Chondrocyte (in vitro differentiated cells): ENCODE measurements at regions not wholly inside any gene's neighbourhood (a gene's known extent, or its start where the extent isn't known, plus 50 kb on each side); places are given as distances from the start of the nearest gene placed in this dataset.

Experiments used
- DNase-seq: peaks from one replicate; pipeline ENCODE4 v3.0.0; 2021; ENCODE audit warnings: mixed read lengths, low spot score
- H3K27ac Mint-ChIP-seq: one replicate; pipeline ENCODE4 v1.8.0; 2021; ENCODE audit warnings: mild to moderate bottlenecking, moderate library complexity, mixed read lengths; ENCODE audit not compliant: unreplicated experiment
- H3K27me3 Mint-ChIP-seq: 2 replicates; pipeline ENCODE4 v1.8.0; 2021; ENCODE audit warnings: low read depth, mixed read lengths
- H3K36me3 Mint-ChIP-seq: 2 replicates; pipeline ENCODE4 v1.8.0; 2021; ENCODE audit warnings: low read depth, mixed read lengths
- H3K4me1 Mint-ChIP-seq: 2 replicates; pipeline ENCODE4 v1.8.0; 2021; ENCODE audit warnings: low read depth, mild to moderate bottlenecking, mixed read lengths
- H3K4me3 Mint-ChIP-seq: one replicate; pipeline ENCODE4 v1.8.0; 2021; ENCODE audit warnings: mild to moderate bottlenecking, moderate library complexity, mixed read lengths; ENCODE audit not compliant: unreplicated experiment
- H3K9me3 Mint-ChIP-seq: 2 replicates; pipeline ENCODE4 v1.8.0; 2021; ENCODE audit warnings: low read depth, mixed read lengths
- TF ChIP-seq, protein P1 (sequence below): fragments of 200-600 bp; sonication (generic); IDR thresholded peaks from 2 replicates; pipeline ENCODE4 v1.5.0; 2021; ENCODE audit warnings: antibody characterized with exemption, mild to moderate bottlenecking, moderate library complexity

DNA sequence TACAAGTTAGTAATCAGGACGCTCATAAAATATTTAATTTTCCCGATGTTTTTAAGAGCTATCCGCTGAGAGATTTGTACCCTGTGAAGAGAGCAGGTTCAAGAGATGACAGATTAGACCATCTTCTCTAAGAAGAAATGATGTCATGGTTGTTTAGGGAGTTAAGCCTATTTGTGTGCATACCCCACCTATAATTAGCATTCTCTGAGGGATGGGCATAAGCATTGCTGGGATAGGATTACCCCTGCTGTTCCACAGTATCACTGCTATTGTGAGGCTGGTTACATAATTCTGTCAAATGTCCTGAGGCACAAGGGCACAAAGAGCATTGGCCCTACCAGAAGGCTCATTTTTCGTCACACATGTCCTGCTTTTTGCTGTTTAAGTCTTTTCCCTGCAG, 687.0 kb downstream of the CETN3 start:
- Mint-ChIP-seq H3K27ac (no peak overlapping the region), H3K9me3 (no peaks in the 10 kb centered on the region), H3K4me3 (no peak overlapping the region), H3K27me3 (no peaks in the 10 kb centered on the region), H3K4me1 (peaks cover 11% of the 10 kb centered on the region), H3K36me3 (no peaks in the 10 kb centered on the region)
- TF ChIP-seq, protein P1, sequence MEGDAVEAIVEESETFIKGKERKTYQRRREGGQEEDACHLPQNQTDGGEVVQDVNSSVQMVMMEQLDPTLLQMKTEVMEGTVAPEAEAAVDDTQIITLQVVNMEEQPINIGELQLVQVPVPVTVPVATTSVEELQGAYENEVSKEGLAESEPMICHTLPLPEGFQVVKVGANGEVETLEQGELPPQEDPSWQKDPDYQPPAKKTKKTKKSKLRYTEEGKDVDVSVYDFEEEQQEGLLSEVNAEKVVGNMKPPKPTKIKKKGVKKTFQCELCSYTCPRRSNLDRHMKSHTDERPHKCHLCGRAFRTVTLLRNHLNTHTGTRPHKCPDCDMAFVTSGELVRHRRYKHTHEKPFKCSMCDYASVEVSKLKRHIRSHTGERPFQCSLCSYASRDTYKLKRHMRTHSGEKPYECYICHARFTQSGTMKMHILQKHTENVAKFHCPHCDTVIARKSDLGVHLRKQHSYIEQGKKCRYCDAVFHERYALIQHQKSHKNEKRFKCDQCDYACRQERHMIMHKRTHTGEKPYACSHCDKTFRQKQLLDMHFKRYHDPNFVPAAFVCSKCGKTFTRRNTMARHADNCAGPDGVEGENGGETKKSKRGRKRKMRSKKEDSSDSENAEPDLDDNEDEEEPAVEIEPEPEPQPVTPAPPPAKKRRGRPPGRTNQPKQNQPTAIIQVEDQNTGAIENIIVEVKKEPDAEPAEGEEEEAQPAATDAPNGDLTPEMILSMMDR, result no peak
- DNase-seq, result no peak

DNA sequence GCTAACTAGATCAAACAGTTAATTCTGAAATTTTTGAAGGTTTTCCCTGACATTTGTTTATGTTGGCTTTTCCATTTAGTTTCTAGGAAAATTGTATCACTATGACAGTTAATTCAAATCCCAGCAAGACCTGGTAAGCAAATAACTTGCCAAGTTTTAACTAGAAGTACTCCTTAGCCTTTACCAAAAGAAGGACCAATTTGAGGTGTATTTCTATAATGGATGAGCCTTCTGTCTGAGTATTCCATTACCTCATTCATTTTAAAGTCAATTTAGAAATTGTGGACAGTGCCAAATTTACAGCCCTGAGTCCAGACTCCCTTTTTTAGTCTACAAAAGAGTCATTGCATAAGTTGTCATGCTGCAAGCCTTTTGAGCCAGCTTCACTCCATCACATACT, 687.6 kb downstream of the CETN3 start:
- Mint-ChIP-seq H3K4me1 (peaks cover 11% of the 10 kb centered on the region), H3K27ac (no peak overlapping the region), H3K27me3 (no peaks in the 10 kb centered on the region), H3K36me3 (no peaks in the 10 kb centered on the region), H3K9me3 (no peaks in the 10 kb centered on the region), H3K4me3 (no peak overlapping the region)
- TF ChIP-seq, protein P1, result no peak
- no peak for DNase-seq

DNA sequence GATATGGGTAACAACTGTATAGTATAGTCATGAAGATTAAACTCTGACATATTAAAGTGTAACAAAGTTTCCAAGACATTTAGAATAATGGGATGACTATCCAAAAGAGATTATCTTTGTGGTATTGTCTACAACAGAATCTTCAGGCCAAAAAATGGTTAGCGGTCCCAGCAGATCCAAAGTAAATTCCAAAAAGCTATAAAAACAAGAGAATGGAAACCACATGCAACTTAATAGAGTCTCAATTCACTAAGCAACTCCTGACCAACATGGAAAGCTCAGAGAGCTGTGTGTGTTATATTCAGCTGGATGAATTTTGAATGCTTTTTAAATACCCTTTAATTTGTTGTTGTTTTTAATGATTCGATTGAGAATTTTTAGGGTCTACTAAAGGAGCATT, 688.2 kb downstream of the CETN3 start:
- no peaks in the 10 kb centered on the region for H3K36me3 Mint-ChIP-seq
- H3K4me3 Mint-ChIP-seq, result no peak overlapping the region
- TF ChIP-seq, protein P1, result no peak
- H3K4me1 Mint-ChIP-seq, result peaks cover 11% of the 10 kb centered on the region
- H3K27me3 Mint-ChIP-seq, result no peaks in the 10 kb centered on the region
- DNase-seq, result no peak
- H3K9me3 Mint-ChIP-seq, result no peaks in the 10 kb centered on the region
- H3K27ac Mint-ChIP-seq, result no peak overlapping the region

DNA sequence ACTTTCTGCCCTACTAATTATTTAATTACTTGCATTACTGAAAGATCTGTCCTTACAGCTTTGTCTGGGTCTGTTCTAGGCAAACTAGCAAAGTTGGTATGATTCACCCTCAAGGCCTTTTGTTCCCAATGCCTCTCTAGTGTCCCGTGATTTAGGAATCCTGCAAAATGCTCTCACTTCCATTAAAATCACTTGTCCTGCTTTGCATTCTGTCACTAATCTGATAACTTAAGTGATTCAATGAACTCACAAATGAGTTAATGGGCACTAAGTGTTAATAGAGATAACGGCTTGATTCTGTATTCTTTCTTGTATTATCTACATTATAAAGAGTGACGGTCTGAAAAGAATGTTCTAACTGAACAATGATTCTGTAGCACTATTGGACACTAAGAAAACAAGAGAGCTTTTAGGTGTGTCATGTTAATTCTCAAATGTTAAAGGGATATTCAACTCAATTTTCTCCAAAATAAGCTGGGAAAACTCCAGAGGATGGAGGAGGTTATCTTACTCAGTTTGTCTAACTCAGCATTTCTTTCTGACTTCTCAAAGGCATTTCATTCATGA, 697.3 kb downstream of the CETN3 start:
- Mint-ChIP-seq H3K27ac (no peak overlapping the region), H3K9me3 (peaks cover 8% of the 10 kb centered on the region), H3K4me1 (peaks cover 7% of the 10 kb centered on the region), H3K36me3 (no peaks in the 10 kb centered on the region), H3K4me3 (no peak overlapping the region), H3K27me3 (no peaks in the 10 kb centered on the region)
- no peak for DNase-seq
- TF ChIP-seq, protein P1, result no peak

DNA sequence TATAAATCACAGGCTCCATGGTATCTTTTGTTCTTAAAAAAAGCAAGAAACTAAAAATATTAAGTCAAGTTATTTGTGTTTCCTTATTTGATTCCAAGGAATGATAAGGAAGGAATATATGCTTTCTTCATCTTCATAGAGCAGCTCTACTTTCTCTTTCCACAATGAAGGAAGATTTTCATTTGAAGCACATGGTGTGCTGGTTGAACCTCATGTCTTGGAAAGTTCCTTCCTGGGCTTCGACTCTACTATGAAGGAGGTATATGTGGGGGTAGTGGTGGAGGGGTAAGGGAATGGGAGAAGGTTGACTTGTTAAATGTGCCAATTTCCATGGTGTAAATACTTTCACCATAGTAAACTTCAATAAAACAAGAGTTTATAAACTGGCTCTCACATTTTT, 698.0 kb downstream of the CETN3 start:
- Mint-ChIP-seq H3K4me1 (peaks cover 10% of the 10 kb centered on the region), H3K27ac (no peak overlapping the region), H3K27me3 (no peaks in the 10 kb centered on the region), H3K4me3 (no peak overlapping the region), H3K9me3 (peaks cover 8% of the 10 kb centered on the region), H3K36me3 (no peaks in the 10 kb centered on the region)
- no peak for DNase-seq
- TF ChIP-seq, protein P1, result no peak
